NB4 (cell line): ENCODE measurements at regions not wholly inside any gene's neighbourhood (a gene's known extent, or its start where the extent isn't known, plus 50 kb on each side); places are given as distances from the start of the nearest gene placed in this dataset.

Experiments used
- CTCF ChIP-seq: IDR thresholded peaks from one replicate; pipeline ENCODE4 v1.5.1; 2012; ENCODE audit warnings: low read depth, low read length
- MAX ChIP-seq: IDR thresholded peaks from 2 replicates; pipeline ENCODE4 v1.6.1; 2011; ENCODE audit warnings: low read depth, low read length

GRCh38 chr11:128222245-128222884, 365.0 kb downstream of the ETS1 start:
- TF ChIP-seq MAX, result no peak
- TF ChIP-seq CTCF, result no peak
